NCI-H1105 treated with DMSO at 0.1 percent for 48 hours (cell line): ENCODE measurements at regions not wholly inside any gene's neighbourhood (a gene's known extent, or its start where the extent isn't known, plus 50 kb on each side); places are given as distances from the start of the nearest gene placed in this dataset.

Experiments
- DNase-seq: peaks from one replicate; lab custom pipeline; 2025; lab: John Stamatoyannopoulos, UW

- DNase-seq, result no peak
These were observed 1920.3 kb upstream of the WWC1 start for GRCh38 chr5:166370928-166371690.

GRCh38 chr5:166373817-166374216, 1917.6 kb upstream of the WWC1 start:
- DNase-seq, result no peak

- no peak for DNase-seq
These were observed 1913.7 kb upstream of the WWC1 start for GRCh38 chr5:166377756-166378155.

GRCh38 chr5:166379517-166379916, 1911.9 kb upstream of the WWC1 start:
- no peak for DNase-seq

GRCh38 chr5:166382031-166382430, 1909.4 kb upstream of the WWC1 start:
- no peak for DNase-seq

GRCh38 chr5:166398131-166398530, 1893.3 kb upstream of the WWC1 start:
- no peak for DNase-seq

- DNase-seq, result no peak
These were observed 1891.7 kb upstream of the WWC1 start for GRCh38 chr5:166399781-166400180.

GRCh38 chr5:166401391-166401790, 1890.1 kb upstream of the WWC1 start:
- DNase-seq, result no peak

- no peak for DNase-seq
These were observed 1879.3 kb upstream of the WWC1 start for GRCh38 chr5:166412191-166412590.

GRCh38 chr5:166427211-166427610, 1864.2 kb upstream of the WWC1 start:
- DNase-seq, result no peak

GRCh38 chr5:166428264-166428803, 1863.1 kb upstream of the WWC1 start:
- DNase-seq, result no peak

- no peak for DNase-seq
These were observed 1860.7 kb upstream of the WWC1 start for GRCh38 chr5:166430491-166431319.

GRCh38 chr5:166431456-166431855, 1860.0 kb upstream of the WWC1 start:
- DNase-seq, result no peak

GRCh38 chr5:166433679-166434078, 1857.8 kb upstream of the WWC1 start:
- DNase-seq, result no peak

- DNase-seq, result no peak
These were observed 1854.6 kb upstream of the WWC1 start for GRCh38 chr5:166436872-166437271.

GRCh38 chr5:166486348-166486747, 1805.1 kb upstream of the WWC1 start:
- DNase-seq, result no peak

- DNase-seq, result no peak
These were observed 1802.9 kb upstream of the WWC1 start for GRCh38 chr5:166488560-166488959.

GRCh38 chr5:166493040-166493439, 1798.4 kb upstream of the WWC1 start:
- DNase-seq, result no peak

- DNase-seq, result no peak
These were observed 1797.8 kb upstream of the WWC1 start for GRCh38 chr5:166493612-166494011.

GRCh38 chr5:166497496-166498104, 1793.8 kb upstream of the WWC1 start:
- no peak for DNase-seq

GRCh38 chr5:166499447-166500240, 1791.8 kb upstream of the WWC1 start:
- DNase-seq, result no peak

- no peak for DNase-seq
These were observed 1787.9 kb upstream of the WWC1 start for GRCh38 chr5:166503506-166503905.
